Sigmoid colon (tissue), 6 donors: ENCODE measurements at regions not wholly inside any gene's neighbourhood (a gene's known extent, or its start where the extent isn't known, plus 50 kb on each side); places are given as distances from the start of the nearest gene placed in this dataset.
A peak's percentile ranks its signal among the peaks of the same experiment; 100 is the strongest.

ENCODE experiments used
- DNase-seq: peaks from one replicate; pipeline ENCODE4 v3.0.0-alpha.2; 2019
- H3K27ac ChIP-seq, 4 donors: fragments of 200-600 bp; sonication (generic); one replicate each; pipeline ENCODE4 v1.5.1; 2016 to 2019; ENCODE audit warnings: mild to moderate bottlenecking in 1 of 4
- H3K27me3 ChIP-seq, 3 donors: fragments of 200-600 bp; sonication (generic); one replicate each; pipeline ENCODE4 v1.5.1; 2019; ENCODE audit warnings: mild to moderate bottlenecking in 1 of 3
- H3K36me3 ChIP-seq, 4 donors: fragments of 200-600 bp; sonication (generic); one replicate each; pipeline ENCODE4 v1.5.1; 2016 to 2019
- H3K4me1 ChIP-seq, 4 donors: fragments of 200-600 bp; sonication (generic); one replicate each; pipeline ENCODE4 v1.5.1; 2017 to 2019
- H3K4me3 ChIP-seq, 4 donors: fragments of 200-600 bp; sonication (generic); one replicate each; pipeline ENCODE4 v1.5.1; 2017 to 2019; ENCODE audit warnings: mild to moderate bottlenecking in 2 of 4, moderate library complexity in 1 of 4
- H3K9me3 ChIP-seq, 4 donors: fragments of 200-600 bp in 3 of 4; sonication (generic) in 3 of 4; one replicate each; pipeline versions ENCODE4 v1.5.1 to v1.6.1; 2013 to 2019
- EP300 ChIP-seq, 4 donors: sonication (generic); formaldehyde crosslinking; IDR thresholded peaks; one replicate each; pipeline ENCODE4 v1.6.1; 2017; ENCODE audit warnings: antibody characterized with exemption in 4 of 4
- POLR2A ChIP-seq, 2 donors: fragments of 450-650 bp; IDR thresholded peaks; one replicate each; pipeline ENCODE4 v1.6.1; 2016; ENCODE audit warnings: antibody characterized with exemption in 2 of 2, mild to moderate bottlenecking in 2 of 2, moderate library complexity in 2 of 2
- POLR2AphosphoS5 ChIP-seq, 4 donors: sonication (generic); formaldehyde crosslinking; IDR thresholded peaks; one replicate each; pipeline ENCODE4 v1.6.1; 2017; ENCODE audit warnings: antibody characterized with exemption in 4 of 4
- WGBS, 2 donors: extraction: QIAGEN DNeasy Blood & Tissue Kit; methylation state at CpG; one replicate each; pipeline ENCODE4 v1.1.7; 2013; 5-methylcytosine and 5-hydroxymethylcytosine counted together
- intact Hi-C: fragments of 100-400 bp; cut with DNase I; formaldehyde crosslinking; loops from one replicate; pipeline ENCODE4 v1.15.1; 2023
- TF ChIP-seq, protein P1 (sequence below), 4 experiments: fragments of 450-650 bp in 3 of 4; fragments of 200-600 bp in 1 of 4; IDR thresholded peaks; one replicate each; pipeline ENCODE4 v1.5.1; 2016 to 2019; ENCODE audit warnings: antibody characterized with exemption in 4 of 4, mild to moderate bottlenecking in 3 of 4, moderate library complexity in 2 of 4
- donor health status: healthy with polysubstance abuse.
- donor health status: healthy.

DNA sequence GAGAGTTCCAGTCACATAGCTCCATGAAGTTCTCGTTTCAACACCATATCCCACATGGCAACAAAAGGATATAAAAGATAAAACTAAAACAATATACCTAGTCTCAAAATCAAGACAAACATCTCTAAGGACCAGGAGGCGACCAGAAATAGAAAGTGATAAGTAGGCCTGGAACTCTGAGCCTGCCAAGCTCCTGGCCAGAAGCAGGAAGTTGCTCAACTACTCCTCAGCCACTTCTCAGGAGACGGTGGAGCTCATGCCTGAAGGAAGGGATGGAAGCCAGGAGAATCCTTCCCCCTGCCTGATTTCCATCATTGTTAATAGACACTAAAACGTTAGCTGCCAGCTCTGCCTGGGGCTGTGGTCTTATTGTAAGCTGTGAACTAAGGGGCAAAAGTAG, 94.7 kb downstream of the DISP1 start:
- DNase-seq, result no peak
- Histone ChIP-seq H3K4me3 (no peak overlapping the region), H3K4me1 (peaks cover 0 to 9% (median 7%) of the 10 kb centered on the region in 4 donors), H3K36me3 (no peaks in the 10 kb centered on the region), H3K9me3 (no peaks in the 10 kb centered on the region), H3K27ac (peak overlapping the region in 1 of 4 donors; percentile 39), H3K27me3 (no peaks in the 10 kb centered on the region)
- TF ChIP-seq, protein P1, sequence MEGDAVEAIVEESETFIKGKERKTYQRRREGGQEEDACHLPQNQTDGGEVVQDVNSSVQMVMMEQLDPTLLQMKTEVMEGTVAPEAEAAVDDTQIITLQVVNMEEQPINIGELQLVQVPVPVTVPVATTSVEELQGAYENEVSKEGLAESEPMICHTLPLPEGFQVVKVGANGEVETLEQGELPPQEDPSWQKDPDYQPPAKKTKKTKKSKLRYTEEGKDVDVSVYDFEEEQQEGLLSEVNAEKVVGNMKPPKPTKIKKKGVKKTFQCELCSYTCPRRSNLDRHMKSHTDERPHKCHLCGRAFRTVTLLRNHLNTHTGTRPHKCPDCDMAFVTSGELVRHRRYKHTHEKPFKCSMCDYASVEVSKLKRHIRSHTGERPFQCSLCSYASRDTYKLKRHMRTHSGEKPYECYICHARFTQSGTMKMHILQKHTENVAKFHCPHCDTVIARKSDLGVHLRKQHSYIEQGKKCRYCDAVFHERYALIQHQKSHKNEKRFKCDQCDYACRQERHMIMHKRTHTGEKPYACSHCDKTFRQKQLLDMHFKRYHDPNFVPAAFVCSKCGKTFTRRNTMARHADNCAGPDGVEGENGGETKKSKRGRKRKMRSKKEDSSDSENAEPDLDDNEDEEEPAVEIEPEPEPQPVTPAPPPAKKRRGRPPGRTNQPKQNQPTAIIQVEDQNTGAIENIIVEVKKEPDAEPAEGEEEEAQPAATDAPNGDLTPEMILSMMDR (IDR thresholded peaks at IDR 0.05), result no peak
- no peak for TF ChIP-seq EP300 (IDR thresholded peaks at IDR 0.05)
- TF ChIP-seq POLR2AphosphoS5 (IDR thresholded peaks at IDR 0.05), result no peak
- no peak for TF ChIP-seq POLR2A (IDR thresholded peaks at IDR 0.05)
- 63 to 74% methylated on average over 4 of the region's 4 CpGs for WGBS, 2 donors
- intact Hi-C loops, result no loop called here

DNA sequence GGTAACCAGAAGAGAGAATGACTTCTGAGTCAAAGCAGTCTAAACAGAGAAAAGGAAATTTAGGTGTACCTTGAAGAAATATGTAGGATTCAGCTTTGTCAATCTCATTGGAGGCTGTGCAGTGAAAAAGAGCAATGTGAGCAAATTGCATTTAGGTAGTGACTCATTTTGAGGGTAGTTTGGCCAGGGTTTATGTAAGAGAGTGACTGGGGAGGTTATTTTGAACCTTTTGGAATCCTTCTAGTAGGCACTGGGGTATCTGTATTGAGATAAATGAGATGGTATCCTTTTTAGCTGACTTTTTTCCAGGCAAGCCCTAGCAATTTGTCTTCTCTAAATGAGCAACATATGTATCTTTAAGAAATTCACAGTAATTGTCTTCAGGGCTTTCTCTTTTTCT, 95.9 kb downstream of the DISP1 start:
- H3K27me3 ChIP-seq, result no peaks in the 10 kb centered on the region
- peaks cover 0 to 9% (median 7%) of the 10 kb centered on the region in 4 donors for H3K4me1 ChIP-seq
- H3K36me3 ChIP-seq, result no peaks in the 10 kb centered on the region
- H3K27ac ChIP-seq, result no peak overlapping the region
- DNase-seq, result no peak
- no peaks in the 10 kb centered on the region for H3K9me3 ChIP-seq
- no peak overlapping the region for H3K4me3 ChIP-seq
- intact Hi-C loops, result no loop called here
- TF ChIP-seq POLR2AphosphoS5 (IDR thresholded peaks at IDR 0.05) (no peak), POLR2A (IDR thresholded peaks at IDR 0.05) (no peak), EP300 (IDR thresholded peaks at IDR 0.05) (no peak)
- TF ChIP-seq, protein P1 (IDR thresholded peaks at IDR 0.05), result no peak

DNA sequence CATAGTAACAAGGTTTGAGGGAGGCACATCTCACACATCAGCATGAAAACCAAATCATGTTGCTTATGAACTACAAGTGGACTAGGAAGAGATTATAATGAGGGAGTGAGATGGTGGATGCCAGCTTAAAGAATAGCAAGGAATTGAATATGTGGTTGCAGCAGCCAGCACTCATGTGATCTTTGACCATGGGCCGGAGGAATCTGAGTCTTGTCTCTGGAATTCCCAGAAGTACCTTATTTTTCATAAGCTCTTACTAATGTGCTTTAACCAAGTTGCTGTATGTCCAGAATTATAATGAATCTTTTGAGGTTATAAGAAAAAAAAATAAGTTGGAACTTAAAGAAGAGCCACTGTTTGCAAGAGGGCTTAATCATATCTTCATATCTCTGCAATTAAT, 97.0 kb downstream of the DISP1 start:
- TF ChIP-seq POLR2A (IDR thresholded peaks at IDR 0.05), result no peak
- TF ChIP-seq, protein P1 (IDR thresholded peaks at IDR 0.05), result no peak
- TF ChIP-seq POLR2AphosphoS5 (IDR thresholded peaks at IDR 0.05), result no peak
- TF ChIP-seq EP300 (IDR thresholded peaks at IDR 0.05), result no peak
- H3K36me3 ChIP-seq, result no peaks in the 10 kb centered on the region
- H3K27ac ChIP-seq, result no peak overlapping the region
- H3K4me3 ChIP-seq, result no peak overlapping the region
- no peaks in the 10 kb centered on the region for H3K27me3 ChIP-seq
- WGBS, 2 donors, result 84 to 89% methylated on average over 1 of the region's 1 CpG
- DNase-seq, result no peak
- intact Hi-C loops, result no loop called here
- H3K4me1 ChIP-seq, result peaks cover 0 to 12% (median 10%) of the 10 kb centered on the region in 4 donors
- H3K9me3 ChIP-seq, result peaks cover 0 to 2% (median under 1%) of the 10 kb centered on the region in 4 donors

DNA sequence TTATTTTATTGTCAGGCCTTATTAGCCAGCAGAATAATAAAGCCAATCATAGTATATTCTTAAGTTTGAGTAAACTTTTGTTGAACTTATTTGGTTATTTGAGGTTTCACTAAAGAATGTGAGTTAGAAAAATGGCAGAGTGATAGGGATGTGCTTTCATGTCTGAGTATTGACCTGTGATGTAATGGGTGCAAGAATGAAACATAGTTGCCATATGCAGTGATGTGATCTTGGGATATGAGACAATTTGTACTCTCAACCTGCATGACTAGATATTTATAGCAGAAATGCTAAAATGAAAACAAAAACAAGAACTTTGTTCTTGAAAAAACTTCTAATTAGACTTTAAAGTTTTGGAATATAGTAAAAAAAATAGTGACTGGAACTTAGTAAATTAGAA, 97.9 kb downstream of the DISP1 start:
- Histone ChIP-seq H3K4me3 (no peak overlapping the region), H3K9me3 (peaks cover 0 to 6% (median 4%) of the 10 kb centered on the region in 4 donors), H3K27me3 (no peaks in the 10 kb centered on the region), H3K36me3 (no peaks in the 10 kb centered on the region), H3K27ac (no peak overlapping the region), H3K4me1 (peaks cover 0 to 12% (median 10%) of the 10 kb centered on the region in 4 donors)
- no peak for DNase-seq
- intact Hi-C loops, result no loop called here
- TF ChIP-seq, protein P1 (IDR thresholded peaks at IDR 0.05), result no peak
- TF ChIP-seq EP300 (IDR thresholded peaks at IDR 0.05) (no peak), POLR2A (IDR thresholded peaks at IDR 0.05) (no peak), POLR2AphosphoS5 (IDR thresholded peaks at IDR 0.05) (no peak)
